OCI-LY1 (cell line): ENCODE measurements at regions not wholly inside any gene's neighbourhood (a gene's known extent, or its start where the extent isn't known, plus 50 kb on each side); places are given as distances from the start of the nearest gene placed in this dataset.

Experiments
- H2AFZ ChIP-seq: fragments of 200-600 bp; sonication (generic), shearing (Covaris generic); 2 replicates; pipeline ENCODE4 v1.6.0; 2014; ENCODE audit warnings: antibody characterized with exemption, mild to moderate bottlenecking, low read length
- H3F3A ChIP-seq: fragments of 200-600 bp; sonication (generic), shearing (Covaris generic); 2 replicates; pipeline ENCODE4 v1.6.0; 2014; ENCODE audit warnings: mild to moderate bottlenecking, antibody characterized with exemption, low read length, moderate library complexity; ENCODE audit not compliant: insufficient read depth
- H3K27ac ChIP-seq: fragments of 200-600 bp; sonication (generic); 2 replicates; pipeline ENCODE4 v1.5.1; 2014; ENCODE audit warnings: low read length, mixed run types, mild to moderate bottlenecking, low read depth; ENCODE audit not compliant: poor library complexity, severe bottlenecking
- H3K27me3 ChIP-seq: fragments of 200-600 bp; sonication (generic); 2 replicates; pipeline ENCODE4 v1.6.0; 2014; ENCODE audit warnings: antibody characterized with exemption, mild to moderate bottlenecking, low read length, moderate library complexity; ENCODE audit not compliant: insufficient read depth
- H3K36me3 ChIP-seq: fragments of 200-600 bp; sonication (generic); 2 replicates; pipeline ENCODE4 v1.6.1; 2014; ENCODE audit warnings: mild to moderate bottlenecking, antibody characterized with exemption, low read length, moderate library complexity, mixed read lengths; ENCODE audit not compliant: insufficient read depth
- H3K4me1 ChIP-seq: fragments of 200-600 bp; sonication (generic); 2 replicates; pipeline ENCODE4 v1.5.1; 2014; ENCODE audit warnings: mild to moderate bottlenecking, low read length, moderate library complexity; ENCODE audit not compliant: insufficient read depth, severe bottlenecking
- H3K4me2 ChIP-seq: fragments of 200-600 bp; sonication (generic), shearing (Covaris generic); 2 replicates; pipeline ENCODE4 v1.6.1; 2014; ENCODE audit warnings: low read length
- H3K4me3 ChIP-seq: fragments of 200-600 bp; sonication (generic); 2 replicates; pipeline ENCODE4 v1.5.1; 2014; ENCODE audit warnings: low read length, low read depth, mild to moderate bottlenecking, mixed read lengths; ENCODE audit not compliant: poor library complexity, severe bottlenecking
- H3K79me2 ChIP-seq: fragments of 200-600 bp; shearing (Covaris generic); 2 replicates; pipeline ENCODE4 v1.6.1; 2016; ENCODE audit warnings: mixed run types, low read length, mixed read lengths; ENCODE audit not compliant: insufficient read depth
- H3K9ac ChIP-seq: fragments of 200-600 bp; sonication (generic), shearing (Covaris generic); 2 replicates; pipeline ENCODE4 v1.6.1; 2014; ENCODE audit warnings: mild to moderate bottlenecking, low read length, mixed read lengths
- H3K9me2 ChIP-seq: fragments of 200-600 bp; sonication (generic), shearing (Covaris generic); 2 replicates; pipeline ENCODE4 v1.6.1; 2014; ENCODE audit warnings: low read depth, mild to moderate bottlenecking, low read length, mixed read lengths
- H3K9me3 ChIP-seq: fragments of 200-600 bp; shearing (Covaris generic); 2 replicates; pipeline ENCODE4 v1.6.1; 2014; ENCODE audit warnings: low read length, mixed read lengths
- H4K20me1 ChIP-seq: fragments of 200-600 bp; sonication (generic), shearing (Covaris generic); 2 replicates; pipeline ENCODE4 v1.6.0; 2016; ENCODE audit warnings: mild to moderate bottlenecking, low read length; ENCODE audit not compliant: insufficient read depth
- EZH2 ChIP-seq: fragments of 200-600 bp; sonication (generic), shearing (Covaris generic); IDR thresholded peaks from 2 replicates; pipeline ENCODE4 v1.8.0; 2017; ENCODE audit warnings: borderline replicate concordance, mixed run types, mild to moderate bottlenecking, antibody characterized with exemption, low read length, moderate library complexity, mixed read lengths
- TF ChIP-seq, protein P1 (sequence below): fragments of 200-600 bp; sonication (generic), shearing (Covaris generic); IDR thresholded peaks from 2 replicates; pipeline ENCODE4 v1.5.1; 2017; ENCODE audit warnings: mild to moderate bottlenecking, antibody characterized with exemption, low read length, moderate library complexity, mixed read lengths

DNA sequence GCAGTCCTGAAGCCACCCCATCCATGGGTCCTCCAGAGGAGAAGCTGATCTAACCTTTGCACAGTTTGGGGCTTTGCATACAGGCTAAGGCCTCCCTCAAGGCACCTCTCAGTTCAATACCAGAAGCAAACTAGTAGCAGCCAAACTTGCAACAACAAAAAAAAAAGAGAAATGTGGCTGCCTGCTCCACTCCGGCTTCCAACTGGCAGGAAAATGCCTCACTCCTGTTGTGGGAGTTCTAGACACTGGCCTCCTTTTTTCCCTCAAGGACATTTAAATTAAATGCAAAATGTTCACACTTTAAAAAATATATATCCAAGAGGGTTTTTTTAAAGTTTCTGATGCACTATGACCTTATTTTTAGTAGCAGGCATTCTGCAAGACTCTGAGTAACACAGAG is 216.0 kb upstream of the TPM1 start:
- no peaks in the 10 kb centered on the region for H3K4me1 ChIP-seq

DNA sequence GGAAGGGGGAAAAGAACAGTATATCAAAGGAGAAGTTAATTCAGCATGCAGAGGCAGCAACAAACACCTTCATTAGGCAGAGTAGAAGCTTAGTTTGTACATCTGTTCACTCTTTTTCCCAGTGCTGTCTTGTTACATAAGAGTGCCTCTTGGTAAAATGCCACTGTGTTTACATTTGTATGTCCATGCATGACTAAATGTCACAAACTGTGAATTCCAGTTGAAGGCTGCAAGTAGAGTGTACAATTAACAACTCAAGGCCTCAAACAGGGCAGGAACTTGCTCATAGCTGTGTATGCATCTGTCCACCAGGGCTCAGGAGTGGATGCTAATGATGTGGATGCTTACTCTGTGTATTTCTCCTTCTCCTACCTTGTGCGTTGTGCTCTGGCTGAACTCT is 214.2 kb upstream of the TPM1 start:
- H3K9ac ChIP-seq = no peak overlapping the region
- no peaks in the 10 kb centered on the region for H3K36me3 ChIP-seq
- H2AFZ ChIP-seq = no peak overlapping the region
- H4K20me1 ChIP-seq = no peaks in the 10 kb centered on the region
- H3K9me3 ChIP-seq = no peaks in the 10 kb centered on the region
- H3K4me2 ChIP-seq = no peak overlapping the region
- no peak for TF ChIP-seq EZH2
- TF ChIP-seq, protein P1, sequence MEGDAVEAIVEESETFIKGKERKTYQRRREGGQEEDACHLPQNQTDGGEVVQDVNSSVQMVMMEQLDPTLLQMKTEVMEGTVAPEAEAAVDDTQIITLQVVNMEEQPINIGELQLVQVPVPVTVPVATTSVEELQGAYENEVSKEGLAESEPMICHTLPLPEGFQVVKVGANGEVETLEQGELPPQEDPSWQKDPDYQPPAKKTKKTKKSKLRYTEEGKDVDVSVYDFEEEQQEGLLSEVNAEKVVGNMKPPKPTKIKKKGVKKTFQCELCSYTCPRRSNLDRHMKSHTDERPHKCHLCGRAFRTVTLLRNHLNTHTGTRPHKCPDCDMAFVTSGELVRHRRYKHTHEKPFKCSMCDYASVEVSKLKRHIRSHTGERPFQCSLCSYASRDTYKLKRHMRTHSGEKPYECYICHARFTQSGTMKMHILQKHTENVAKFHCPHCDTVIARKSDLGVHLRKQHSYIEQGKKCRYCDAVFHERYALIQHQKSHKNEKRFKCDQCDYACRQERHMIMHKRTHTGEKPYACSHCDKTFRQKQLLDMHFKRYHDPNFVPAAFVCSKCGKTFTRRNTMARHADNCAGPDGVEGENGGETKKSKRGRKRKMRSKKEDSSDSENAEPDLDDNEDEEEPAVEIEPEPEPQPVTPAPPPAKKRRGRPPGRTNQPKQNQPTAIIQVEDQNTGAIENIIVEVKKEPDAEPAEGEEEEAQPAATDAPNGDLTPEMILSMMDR = no peak
- no peak overlapping the region for H3K4me3 ChIP-seq
- no peaks in the 10 kb centered on the region for H3K27me3 ChIP-seq
- no peaks in the 10 kb centered on the region for H3K9me2 ChIP-seq
- H3K27ac ChIP-seq = no peak overlapping the region
- no peaks in the 10 kb centered on the region for H3F3A ChIP-seq
- no peaks in the 10 kb centered on the region for H3K4me1 ChIP-seq
- no peaks in the 10 kb centered on the region for H3K79me2 ChIP-seq

More for the DNA sequence above, 216.0 kb upstream of the TPM1 start:
- Histone ChIP-seq H3K27me3 (no peaks in the 10 kb centered on the region), H3K79me2 (no peaks in the 10 kb centered on the region), H3K9me3 (no peaks in the 10 kb centered on the region), H3K36me3 (no peaks in the 10 kb centered on the region), H3F3A (no peaks in the 10 kb centered on the region), H4K20me1 (no peaks in the 10 kb centered on the region), H2AFZ (no peak overlapping the region), H3K4me2 (no peak overlapping the region), H3K9ac (no peak overlapping the region), H3K9me2 (no peaks in the 10 kb centered on the region), H3K27ac (no peak overlapping the region), H3K4me3 (no peak overlapping the region)
- TF ChIP-seq EZH2 = no peak
- TF ChIP-seq, protein P1 = no peak

DNA sequence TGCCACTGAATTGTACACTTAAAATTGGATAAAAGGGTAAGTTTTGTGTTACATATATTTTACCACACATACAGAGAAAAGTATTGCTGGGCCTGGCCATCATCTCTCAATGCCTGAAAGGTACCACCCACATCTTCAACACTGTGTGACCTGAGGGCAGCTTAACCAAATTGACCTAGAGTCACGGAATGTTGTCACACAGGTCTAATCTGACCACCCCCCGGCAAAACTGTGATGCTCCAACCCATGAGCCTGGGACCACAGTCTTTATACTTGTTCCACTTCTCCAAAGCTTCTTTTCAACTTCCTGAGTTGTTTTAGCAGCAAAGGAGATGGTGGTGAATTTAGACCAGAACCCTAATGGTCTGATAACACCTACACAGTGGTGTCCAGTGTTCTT is 210.3 kb upstream of the TPM1 start:
- Histone ChIP-seq H3K79me2 (no peaks in the 10 kb centered on the region), H3K4me3 (no peak overlapping the region), H3K27me3 (no peaks in the 10 kb centered on the region), H4K20me1 (no peaks in the 10 kb centered on the region), H2AFZ (no peak overlapping the region), H3K36me3 (no peaks in the 10 kb centered on the region), H3K9me3 (no peaks in the 10 kb centered on the region), H3K4me1 (no peaks in the 10 kb centered on the region), H3K9ac (no peak overlapping the region), H3K27ac (no peak overlapping the region), H3K4me2 (no peak overlapping the region), H3K9me2 (no peaks in the 10 kb centered on the region), H3F3A (no peaks in the 10 kb centered on the region)
- TF ChIP-seq, protein P1 = no peak
- no peak for TF ChIP-seq EZH2
